ENCODE measurements at regions not wholly inside any gene's neighbourhood (a gene's known extent, or its start where the extent isn't known, plus 50 kb on each side); places are given as distances from the start of the nearest gene placed in this dataset.

GRCh38 chr6:84977363-84977705 is 212.9 kb upstream of the TBX18 start:
- H3K27me3 Mint-ChIP-seq: no peaks in the 10 kb centered on the region
- no peak overlapping the region for H3K4me2 ChIP-seq (replicated peaks; ENCODE audit: low read depth, low read length, poor library complexity, severe bottlenecking)
- H2AFZ ChIP-seq (ENCODE audit: insufficient read depth, low read depth, low read length, poor library complexity, severe bottlenecking): no peak overlapping the region
- no peak for DNase-seq
- no peak for TF ChIP-seq EZH2 (IDR thresholded peaks at IDR 0.05; ENCODE audit: borderline replicate concordance, insufficient read depth, low read depth, low read length, poor library complexity, severe bottlenecking)
- TF ChIP-seq CTCF (IDR thresholded peaks at IDR 0.05): no peak
- no peaks in the 10 kb centered on the region for H3K79me2 ChIP-seq (ENCODE audit: control insufficient read depth, insufficient read depth, low read length)
- H3K9me3 Mint-ChIP-seq (ENCODE audit: insufficient read depth): peaks cover 1% of the 10 kb centered on the region
- no peaks in the 10 kb centered on the region for H3K27me3 ChIP-seq (replicated peaks in 1 of 4; ENCODE audit: control extremely low read depth in 1 of 4, control insufficient read depth in 3 of 4, insufficient read depth in 4 of 4, low read length in 3 of 4)
- no peak overlapping the region for H3K9ac ChIP-seq (ENCODE audit: low read length)
- ATAC-seq (ENCODE audit: low read depth): no peak
- no peak overlapping the region for H3K4me3 Mint-ChIP-seq
- CTCF ChIA-PET: no interaction called here
- H3K4me1 Mint-ChIP-seq: no peaks in the 10 kb centered on the region
- POLR2A ChIA-PET: no interaction called here
- no peaks in the 10 kb centered on the region for H3K9me3 ChIP-seq (ENCODE audit: control extremely low read depth in 1 of 3, control insufficient read depth in 2 of 3, insufficient read depth in 1 of 3, low read length in 2 of 3)
- H4K20me1 ChIP-seq (ENCODE audit: control insufficient read depth, insufficient read depth, low read length, poor library complexity, severe bottlenecking): no peaks in the 10 kb centered on the region
- H3K27ac ChIP-seq (ENCODE audit: low read length in 2 of 2): no peak overlapping the region
- intact Hi-C loops (cut with micrococcal nuclease): no loop called here
- H3K27ac Mint-ChIP-seq: no peak overlapping the region
- H3K36me3 ChIP-seq (replicated peaks in 1 of 2; ENCODE audit: control extremely low read depth in 1 of 2, control insufficient read depth in 1 of 2, extremely low read depth in 1 of 2, insufficient read depth in 2 of 2, low read length in 1 of 2): no peaks in the 10 kb centered on the region
- WGBS (ENCODE audit: insufficient coverage): no CpG with 5 or more reads among the region's 1 CpG
- no peak overlapping the region for H3K4me3 ChIP-seq (ENCODE audit: control extremely low read depth in 1 of 5, extremely low read depth in 1 of 5, insufficient read depth in 1 of 5, low read depth in 2 of 5, low read length in 4 of 5)
- no peaks in the 10 kb centered on the region for H3K4me1 ChIP-seq (ENCODE audit: control insufficient read depth in 2 of 2, insufficient read depth in 2 of 2, low read length in 2 of 2)

DNA sequence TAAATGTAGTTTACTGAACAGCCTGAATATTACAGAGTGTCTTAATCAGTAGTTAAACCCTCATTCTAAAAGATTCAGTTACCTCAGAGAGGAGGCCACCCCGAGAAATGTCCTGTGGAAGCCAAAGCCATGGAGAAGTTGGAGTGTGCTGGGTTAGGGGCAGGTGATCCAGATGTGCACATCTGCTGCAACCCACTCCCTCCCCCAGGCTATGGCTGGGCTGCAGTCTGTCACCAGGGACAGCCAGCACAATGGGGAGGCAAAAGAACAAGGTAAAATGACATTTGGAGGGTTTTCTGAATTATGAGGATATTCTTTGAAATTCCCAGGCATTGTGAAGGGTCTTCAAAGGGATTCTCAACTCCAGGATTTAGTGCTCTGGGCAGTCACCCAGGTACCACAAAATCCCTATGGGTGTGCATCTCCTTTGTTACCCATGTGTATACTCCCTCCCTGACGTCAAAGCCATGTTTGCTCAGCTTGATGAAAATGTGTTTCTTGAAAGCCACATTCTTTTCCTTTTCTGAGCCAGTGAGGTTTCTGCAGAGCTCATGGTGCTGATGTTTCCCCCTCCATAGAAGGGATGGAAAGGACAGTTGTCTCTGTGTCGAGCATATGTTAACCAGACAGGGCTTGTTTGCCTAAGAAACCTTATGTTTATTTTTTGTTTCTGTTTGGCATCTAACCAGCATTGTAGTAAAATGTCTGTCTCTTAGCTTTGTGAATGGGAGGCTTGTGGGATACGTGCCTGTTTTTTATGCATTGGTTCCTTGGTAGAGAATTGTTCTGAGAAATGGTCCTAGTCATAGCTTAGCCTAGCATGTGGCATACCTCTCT is 212.3 kb upstream of the TBX18 start:
- DNase-seq: no peak
- H3K4me1 ChIP-seq (ENCODE audit: control insufficient read depth in 2 of 2, insufficient read depth in 2 of 2, low read length in 2 of 2): no peaks in the 10 kb centered on the region
- POLR2A ChIA-PET: no interaction called here
- H3K9me3 ChIP-seq (ENCODE audit: control extremely low read depth in 1 of 3, control insufficient read depth in 2 of 3, insufficient read depth in 1 of 3, low read length in 2 of 3): no peaks in the 10 kb centered on the region
- CTCF ChIA-PET: no interaction called here
- intact Hi-C loops (cut with micrococcal nuclease): no loop called here
- 82% methylated on average over 3 of the region's 4 CpGs for WGBS (ENCODE audit: insufficient coverage)
- ATAC-seq (ENCODE audit: low read depth): no peak
- Mint-ChIP-seq H3K4me1 (no peaks in the 10 kb centered on the region), H3K4me3 (no peak overlapping the region), H3K27ac (no peak overlapping the region), H3K9me3 (ENCODE audit: insufficient read depth) (peaks cover 1% of the 10 kb centered on the region), H3K27me3 (no peaks in the 10 kb centered on the region)
- H3K4me3 ChIP-seq (ENCODE audit: control extremely low read depth in 1 of 5, extremely low read depth in 1 of 5, insufficient read depth in 1 of 5, low read depth in 2 of 5, low read length in 4 of 5): no peak overlapping the region
- H4K20me1 ChIP-seq (ENCODE audit: control insufficient read depth, insufficient read depth, low read length, poor library complexity, severe bottlenecking): no peaks in the 10 kb centered on the region
- H3K36me3 ChIP-seq (replicated peaks in 1 of 2; ENCODE audit: control extremely low read depth in 1 of 2, control insufficient read depth in 1 of 2, extremely low read depth in 1 of 2, insufficient read depth in 2 of 2, low read length in 1 of 2): no peaks in the 10 kb centered on the region
- H3K27ac ChIP-seq (ENCODE audit: low read length in 2 of 2): no peak overlapping the region
- no peak overlapping the region for H3K4me2 ChIP-seq (replicated peaks; ENCODE audit: low read depth, low read length, poor library complexity, severe bottlenecking)
- no peaks in the 10 kb centered on the region for H3K27me3 ChIP-seq (replicated peaks in 1 of 4; ENCODE audit: control extremely low read depth in 1 of 4, control insufficient read depth in 3 of 4, insufficient read depth in 4 of 4, low read length in 3 of 4)
- no peak overlapping the region for H2AFZ ChIP-seq (ENCODE audit: insufficient read depth, low read depth, low read length, poor library complexity, severe bottlenecking)
- TF ChIP-seq CTCF (IDR thresholded peaks at IDR 0.05) (no peak), EZH2 (IDR thresholded peaks at IDR 0.05; ENCODE audit: borderline replicate concordance, insufficient read depth, low read depth, low read length, poor library complexity, severe bottlenecking) (no peak)
- H3K79me2 ChIP-seq (ENCODE audit: control insufficient read depth, insufficient read depth, low read length): no peaks in the 10 kb centered on the region
- H3K9ac ChIP-seq (ENCODE audit: low read length): no peak overlapping the region

Measured in B cell (primary cell).